Psoas muscle (tissue), 7 donors: ENCODE measurements at regions not wholly inside any gene's neighbourhood (a gene's known extent, or its start where the extent isn't known, plus 50 kb on each side); places are given as distances from the start of the nearest gene placed in this dataset.

Experiments
- ATAC-seq, 4 donors: fragments of 200-7000 bp; cut with Tn5 transposase; one replicate each; pipeline ENCODE4 v1.9.1; 2020; ENCODE audit warnings: moderate library complexity in 3 of 4, mild to moderate bottlenecking in 2 of 4
- DNase-seq, 2 donors: peaks; one replicate each; pipeline ENCODE4 v3.0.0-alpha.2; 2020
- H3K27ac ChIP-seq: fragments of 200-600 bp; one replicate; pipeline ENCODE4 v1.8.0; 2022
- H3K27me3 ChIP-seq, 3 donors: fragments of 200-600 bp in 1 of 3; one replicate each; pipeline versions ENCODE4 v1.6.1 to v1.8.0; 2013 to 2022; ENCODE audit warnings: low read length in 2 of 3, mild to moderate bottlenecking in 2 of 3, moderate library complexity in 1 of 3; ENCODE audit not compliant: insufficient read depth in 3 of 3
- H3K36me3 ChIP-seq, 2 donors: fragments of 200-600 bp in 1 of 2; one replicate each; pipeline versions ENCODE4 v1.6.1 to v1.8.0; 2013 to 2022; ENCODE audit warnings: low read depth in 1 of 2, mild to moderate bottlenecking in 1 of 2, moderate library complexity in 1 of 2; ENCODE audit not compliant: insufficient read depth in 1 of 2
- H3K4me1 ChIP-seq: fragments of 200-600 bp; one replicate; pipeline ENCODE4 v1.8.0; 2022
- H3K4me3 ChIP-seq: fragments of 200-600 bp; one replicate; pipeline ENCODE4 v1.8.0; 2022; ENCODE audit warnings: mild to moderate bottlenecking
- H3K9me3 ChIP-seq: fragments of 200-600 bp; one replicate; pipeline ENCODE4 v1.8.0; 2022
- CTCF ChIP-seq: fragments of 200-600 bp; IDR thresholded peaks from one replicate; pipeline ENCODE4 v1.8.0; 2022; ENCODE audit warnings: antibody characterized with exemption
- WGBS, 3 donors: extraction: QIAGEN DNeasy Blood & Tissue Kit; methylation state at CpG; one replicate each; pipeline versions ENCODE4 v1.1.6 to v1.1.7; 2013; 5-methylcytosine and 5-hydroxymethylcytosine counted together
- intact Hi-C, 2 donors: fragments of 100-400 bp; cut with DNase I; formaldehyde crosslinking; loops; one replicate each; pipeline versions ENCODE4 v1.11.0 to v1.14.2; 2022
- donor health status: healthy with polysubstance abuse.
- donor health status: DM: no; HTN: no; CAD: no; lungs with moderate emphysema.
- donor health status: Bipolar disorder and iron deficiency.
- donor health status: healthy.
- donor health status: DM: yes; HTN: yes; CAD: no.
- donor health status: DM: no; HTN: no; CAD: no.
- donor health status: DM: yes; HTN: yes; CAD: no.

- H3K9me3 ChIP-seq: no peaks in the 10 kb centered on the region
- WGBS, 3 donors: 55 to 70% (median 62%) methylated on average over 4 of the region's 4 CpGs
- TF ChIP-seq CTCF: no peak
- H3K27ac ChIP-seq: no peak overlapping the region
- DNase-seq (no peak), ATAC-seq (no peak)
- no peak overlapping the region for H3K4me3 ChIP-seq
- H3K4me1 ChIP-seq: no peaks in the 10 kb centered on the region
- intact Hi-C loops: no loop called here
- H3K27me3 ChIP-seq: no peaks in the 10 kb centered on the region
- no peaks in the 10 kb centered on the region for H3K36me3 ChIP-seq
Observed at GRCh38 chr20:42020316-42020715, 402.1 kb upstream of the CHD6 start.

DNA sequence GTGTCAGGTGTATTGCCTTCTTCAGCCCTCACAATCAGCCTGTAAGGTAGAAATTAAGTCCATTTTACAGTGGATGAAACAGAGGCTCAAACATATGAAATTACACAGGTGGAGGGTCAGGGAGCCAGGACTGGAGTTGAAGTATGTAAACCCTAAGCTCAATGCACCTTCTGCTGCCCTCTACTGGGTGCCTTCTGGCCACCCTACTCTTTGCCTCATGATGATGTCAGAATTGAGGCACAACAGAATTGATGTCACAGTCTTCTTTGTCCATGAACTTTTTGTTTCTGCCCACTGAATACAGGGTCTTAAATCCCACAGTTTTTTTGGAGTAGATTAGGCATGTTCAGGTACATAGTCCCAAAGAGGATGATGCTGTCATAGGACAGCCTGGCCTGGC, 400.8 kb upstream of the CHD6 start:
- Histone ChIP-seq H3K9me3 (no peaks in the 10 kb centered on the region), H3K4me1 (no peaks in the 10 kb centered on the region), H3K27me3 (no peaks in the 10 kb centered on the region), H3K4me3 (no peak overlapping the region), H3K27ac (no peak overlapping the region), H3K36me3 (no peaks in the 10 kb centered on the region)
- DNase-seq (no peak), ATAC-seq (no peak)
- TF ChIP-seq CTCF: no peak
- intact Hi-C loops: no loop called here

DNA sequence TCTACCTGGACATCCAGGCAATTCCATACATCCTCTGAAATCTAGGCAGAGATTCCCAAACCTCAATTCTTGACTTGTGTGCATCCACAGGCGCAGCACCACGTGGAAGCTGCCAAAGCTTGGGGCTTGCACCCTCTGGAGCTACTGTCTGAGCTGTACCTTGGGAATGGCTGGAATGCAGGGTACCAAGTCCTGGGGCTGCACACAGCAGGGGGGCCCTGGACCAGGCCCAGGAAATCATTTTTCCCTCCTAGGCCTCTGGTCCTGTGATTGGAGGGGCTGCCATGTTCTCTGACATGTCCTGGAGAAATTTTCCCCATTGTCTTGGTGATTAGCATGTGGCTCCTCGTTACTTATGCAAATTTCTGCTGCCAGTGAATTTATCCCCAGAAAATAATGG, 391.9 kb upstream of the CHD6 start:
- H3K36me3 ChIP-seq: no peaks in the 10 kb centered on the region
- 70 to 75% (median 74%) methylated on average over 3 of the region's 3 CpGs for WGBS, 3 donors

GRCh38 chr20:42007251-42007650, 389.1 kb upstream of the CHD6 start:
- no peak overlapping the region for H3K4me3 ChIP-seq
- DNase-seq: no peak
- no peaks in the 10 kb centered on the region for H3K27me3 ChIP-seq
- TF ChIP-seq CTCF: no peak
- H3K36me3 ChIP-seq: no peaks in the 10 kb centered on the region
- intact Hi-C loops: no loop called here
- H3K4me1 ChIP-seq: no peaks in the 10 kb centered on the region
- no peak overlapping the region for H3K27ac ChIP-seq
- 58 to 62% (median 60%) methylated on average over 4 of the region's 4 CpGs for WGBS, 3 donors
- no peak for ATAC-seq
- no peaks in the 10 kb centered on the region for H3K9me3 ChIP-seq

More for the DNA sequence above, 391.9 kb upstream of the CHD6 start:
- intact Hi-C loops: no loop called here
- no peaks in the 10 kb centered on the region for H3K9me3 ChIP-seq
- no peak overlapping the region for H3K27ac ChIP-seq
- no peaks in the 10 kb centered on the region for H3K27me3 ChIP-seq
- no peaks in the 10 kb centered on the region for H3K4me1 ChIP-seq
- no peak for DNase-seq
- H3K4me3 ChIP-seq: no peak overlapping the region
- ATAC-seq: no peak
- TF ChIP-seq CTCF: no peak

- Histone ChIP-seq H3K4me1 (no peaks in the 10 kb centered on the region), H3K9me3 (peaks cover under 1% of the 10 kb centered on the region), H3K36me3 (no peaks in the 10 kb centered on the region), H3K27ac (no peak overlapping the region), H3K27me3 (no peaks in the 10 kb centered on the region), H3K4me3 (no peak overlapping the region)
- intact Hi-C loops: no loop called here
- DNase-seq (no peak), ATAC-seq (no peak)
- TF ChIP-seq CTCF: no peak
Observed at GRCh38 chr20:42005211-42005610, 387.0 kb upstream of the CHD6 start.
